ENCODE measurements at regions not wholly inside any gene's neighbourhood (a gene's known extent, or its start where the extent isn't known, plus 50 kb on each side); places are given as distances from the start of the nearest gene placed in this dataset.

DNA sequence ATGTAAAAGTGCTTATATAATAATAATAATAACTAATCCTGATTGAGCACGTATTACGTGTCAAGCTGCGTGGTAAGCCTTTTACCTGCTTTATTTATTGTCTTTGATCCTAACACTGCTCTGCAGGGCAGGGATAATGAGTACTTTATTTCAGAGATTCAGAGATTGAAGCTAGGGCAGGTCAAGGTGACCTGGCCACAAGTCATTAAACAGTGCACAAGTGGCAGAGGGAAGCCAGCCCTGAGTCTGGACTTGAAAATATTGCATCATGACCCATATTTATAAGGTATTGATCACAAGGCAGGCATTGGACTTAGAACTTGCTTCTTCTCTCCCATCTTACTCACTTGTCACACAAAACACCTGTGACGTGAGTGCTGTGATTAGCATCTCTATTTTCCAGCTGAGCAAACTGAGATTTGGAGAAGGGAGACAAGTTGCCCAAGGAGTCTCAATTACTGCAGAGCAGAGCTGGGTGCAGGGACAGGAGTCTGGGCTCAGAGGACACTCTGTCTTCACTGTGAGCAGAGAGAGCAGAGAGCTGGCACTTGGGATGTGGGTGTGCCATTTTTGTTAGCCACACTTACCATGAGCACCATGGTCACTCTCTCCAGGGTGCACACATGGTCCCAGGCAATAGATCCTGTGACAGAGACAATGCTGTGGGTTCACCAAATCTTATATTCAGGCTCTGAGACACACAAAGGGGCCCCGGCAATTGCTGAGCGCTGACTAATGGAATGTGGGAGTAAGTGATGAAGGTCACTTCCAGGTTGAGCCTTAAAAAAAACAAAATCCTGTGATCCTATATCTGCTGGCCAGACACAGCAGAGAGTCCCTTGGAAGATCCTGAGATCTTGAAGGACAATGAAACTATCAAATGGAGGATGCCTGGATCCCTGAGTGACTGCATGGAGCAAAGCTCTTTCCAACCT is 113.2 kb upstream of the MED13L start:
- no peak for TF ChIP-seq CTCF (conservative IDR thresholded peaks at IDR 0.05; ENCODE audit: low read depth, low read length)
- no peak overlapping the region for H3K4me3 ChIP-seq (ENCODE audit: low read depth, low read length)
- DNase-seq (ENCODE audit: low read depth) = no peak

DNA sequence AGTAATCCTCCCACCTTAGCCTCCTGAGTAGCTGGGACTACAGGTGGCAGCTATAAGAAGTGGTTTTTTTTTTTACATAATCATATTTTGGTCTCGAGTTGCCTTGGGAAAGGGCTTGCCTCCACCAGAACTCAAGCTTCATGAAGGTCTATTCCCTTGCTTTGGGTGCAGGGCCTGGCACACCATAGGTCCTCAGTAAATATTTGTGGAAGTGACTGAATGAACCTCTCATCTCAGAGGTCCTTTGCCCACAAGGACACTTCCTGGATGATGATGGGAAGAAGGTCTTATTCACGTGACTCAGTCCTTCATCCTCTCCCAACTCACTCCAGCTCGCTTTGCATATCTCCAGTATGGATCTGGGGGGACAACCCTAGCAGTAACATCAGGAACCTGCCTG is 114.0 kb upstream of the MED13L start:
- H3K4me3 ChIP-seq (ENCODE audit: low read depth, low read length) = no peak overlapping the region
- DNase-seq (ENCODE audit: low read depth) = no peak
- TF ChIP-seq CTCF (conservative IDR thresholded peaks at IDR 0.05; ENCODE audit: low read depth, low read length) = no peak

GRCh38 chr12:116392061-116392460 is 114.6 kb upstream of the MED13L start:
- no peak for TF ChIP-seq CTCF (conservative IDR thresholded peaks at IDR 0.05; ENCODE audit: low read depth, low read length)
- H3K4me3 ChIP-seq (ENCODE audit: low read depth, low read length) = no peak overlapping the region
- DNase-seq (ENCODE audit: low read depth) = peak; percentile 63

- no peak overlapping the region for H3K4me3 ChIP-seq (ENCODE audit: low read depth, low read length)
- no peak for DNase-seq (ENCODE audit: low read depth)
- no peak for TF ChIP-seq CTCF (conservative IDR thresholded peaks at IDR 0.05; ENCODE audit: low read depth, low read length)
Measured at GRCh38 chr12:116393255-116393654, 115.8 kb upstream of the MED13L start.

DNA sequence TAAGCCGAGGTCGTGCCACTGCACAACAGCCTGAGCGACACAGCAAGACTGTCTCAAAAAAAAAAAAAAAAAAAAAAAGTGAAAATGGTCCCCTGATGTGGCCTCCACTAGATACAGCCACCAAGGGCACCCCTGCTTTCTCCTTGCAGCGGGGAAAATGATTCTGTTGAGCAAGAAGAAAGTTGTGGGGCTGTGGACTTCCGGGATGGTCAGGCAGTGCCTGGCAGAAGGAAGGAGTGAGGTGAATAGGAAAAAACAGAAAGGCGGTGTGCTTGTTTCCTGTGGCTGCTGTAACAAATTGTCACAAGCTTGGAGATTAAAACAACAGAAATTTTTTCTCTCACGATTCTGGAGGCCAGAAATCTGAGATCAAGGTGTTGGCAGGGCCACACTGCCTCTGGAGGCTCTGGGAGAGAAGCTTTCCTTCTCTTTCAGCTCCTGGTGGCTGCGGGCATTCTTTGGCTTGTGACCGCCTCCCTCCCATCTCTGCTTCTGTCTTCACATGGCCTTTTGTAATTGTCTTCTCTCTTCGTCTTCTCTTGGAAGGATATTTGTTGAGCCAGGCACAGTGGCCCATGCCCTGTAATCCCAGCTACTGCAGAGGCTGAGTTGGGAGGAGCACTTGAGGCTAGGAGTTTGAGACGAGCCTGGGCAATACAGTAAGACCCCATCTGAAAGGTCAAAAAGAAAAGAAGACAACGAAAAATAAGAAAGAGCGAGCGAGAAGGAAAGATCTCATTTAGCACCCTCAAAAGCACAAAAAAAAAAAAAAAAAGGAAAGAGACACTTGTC is 116.6 kb upstream of the MED13L start:
- no peak overlapping the region for H3K4me3 ChIP-seq (ENCODE audit: low read depth, low read length)
- TF ChIP-seq CTCF (conservative IDR thresholded peaks at IDR 0.05; ENCODE audit: low read depth, low read length) = no peak
- no peak for DNase-seq (ENCODE audit: low read depth)

- TF ChIP-seq CTCF (conservative IDR thresholded peaks at IDR 0.05; ENCODE audit: low read depth, low read length) = no peak
- no peak overlapping the region for H3K4me3 ChIP-seq (ENCODE audit: low read depth, low read length)
- no peak for DNase-seq (ENCODE audit: low read depth)
Measured at GRCh38 chr12:116395396-116395795, 117.9 kb upstream of the MED13L start.
